ENCODE measurements at regions not wholly inside any gene's neighbourhood (a gene's known extent, or its start where the extent isn't known, plus 50 kb on each side); places are given as distances from the start of the nearest gene placed in this dataset.
A peak's percentile ranks its signal among the peaks of the same experiment; 100 is the strongest.

DNA sequence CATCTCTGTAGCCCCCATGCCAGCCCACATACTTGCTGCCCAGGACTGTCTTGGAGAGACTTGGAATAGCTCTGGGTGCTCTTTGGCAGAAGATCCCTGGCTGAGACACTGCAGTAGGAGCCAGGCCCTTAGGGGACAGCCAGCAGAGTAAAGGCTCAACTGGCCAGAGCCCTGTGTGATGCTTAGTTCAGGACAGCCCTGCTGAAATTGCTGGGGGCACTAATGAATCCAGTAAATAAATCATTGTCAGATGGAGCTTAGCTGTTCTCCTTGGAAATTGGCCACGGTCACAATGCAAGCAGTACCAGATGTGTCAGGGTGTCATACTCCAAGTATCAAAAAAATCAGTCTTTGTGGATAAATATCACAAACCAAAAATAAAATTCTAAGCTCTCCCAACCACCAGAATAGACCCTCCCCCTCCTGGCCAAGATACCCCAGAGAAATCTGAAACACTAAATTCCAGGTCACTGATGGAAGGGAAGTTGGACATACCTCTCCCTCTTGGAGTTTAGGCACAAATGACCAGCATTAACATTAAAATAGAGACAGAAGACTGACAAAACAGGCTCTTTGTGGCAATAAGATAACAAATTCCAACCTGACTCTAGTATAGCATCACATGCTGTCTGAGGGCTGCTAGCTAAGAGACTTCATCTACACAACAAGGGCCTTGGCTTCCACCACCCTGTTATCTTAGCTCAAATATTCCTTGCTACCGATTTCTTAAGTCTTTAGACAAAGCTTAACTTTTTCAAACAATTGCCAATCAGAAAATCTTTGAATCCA, 83.2 kb upstream of the DNAH14 start:
- no peak for TF ChIP-seq CTCF (conservative IDR thresholded peaks at IDR 0.05; ENCODE audit: low read depth, low read length)
- no peak overlapping the region for H3K4me3 ChIP-seq (ENCODE audit: low read depth, low read length)
- no peak for DNase-seq (ENCODE audit: low read depth)

GRCh38 chr1:224850446-224850845, 79.0 kb upstream of the DNAH14 start:
- no peak overlapping the region for H3K4me3 ChIP-seq (ENCODE audit: low read depth, low read length)
- no peak for DNase-seq (ENCODE audit: low read depth)

DNA sequence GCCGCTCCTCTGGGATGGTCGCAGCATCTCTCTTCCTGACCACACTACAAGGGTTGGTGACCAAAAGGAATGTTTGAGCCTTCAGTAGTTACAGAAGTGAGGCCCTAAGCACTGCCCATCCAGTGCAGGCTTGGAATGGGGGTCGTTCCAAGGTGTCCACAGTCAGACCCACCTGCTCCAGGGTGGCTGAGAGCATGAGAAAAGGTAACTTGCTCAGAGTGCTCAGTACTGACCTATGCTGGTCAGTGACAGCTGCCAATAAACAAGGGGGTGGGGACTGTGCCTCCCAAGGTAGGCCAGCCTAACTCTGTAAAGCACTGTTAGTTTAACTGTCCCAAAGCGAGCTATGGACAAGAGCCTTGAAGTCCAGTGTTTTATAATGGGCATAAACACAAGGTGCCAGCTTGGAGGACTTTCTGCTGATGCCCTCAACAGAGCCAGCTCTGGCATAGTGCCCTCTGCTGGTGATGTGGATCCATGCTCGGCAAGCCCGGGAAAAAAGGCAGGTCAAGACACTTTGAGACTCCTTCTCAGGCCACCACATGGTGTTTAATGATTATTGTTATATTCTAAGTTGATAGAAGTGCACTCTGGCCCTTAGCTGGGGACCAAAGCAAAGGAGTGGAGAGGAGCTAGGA, 78.1 kb upstream of the DNAH14 start:
- no peak overlapping the region for H3K4me3 ChIP-seq (ENCODE audit: low read depth, low read length)
- peak; percentile 88 for TF ChIP-seq CTCF (conservative IDR thresholded peaks at IDR 0.05; ENCODE audit: low read depth, low read length)
- DNase-seq (ENCODE audit: low read depth), result peak; percentile 57

More at GRCh38 chr1:224850446-224850845, 79.0 kb upstream of the DNAH14 start:
- no peak for TF ChIP-seq CTCF (conservative IDR thresholded peaks at IDR 0.05; ENCODE audit: low read depth, low read length)

GRCh38 chr1:224851848-224852261, 77.6 kb upstream of the DNAH14 start:
- TF ChIP-seq CTCF (conservative IDR thresholded peaks at IDR 0.05; ENCODE audit: low read depth, low read length), result no peak
- H3K4me3 ChIP-seq (ENCODE audit: low read depth, low read length), result no peak overlapping the region
- DNase-seq (ENCODE audit: low read depth), result no peak

DNA sequence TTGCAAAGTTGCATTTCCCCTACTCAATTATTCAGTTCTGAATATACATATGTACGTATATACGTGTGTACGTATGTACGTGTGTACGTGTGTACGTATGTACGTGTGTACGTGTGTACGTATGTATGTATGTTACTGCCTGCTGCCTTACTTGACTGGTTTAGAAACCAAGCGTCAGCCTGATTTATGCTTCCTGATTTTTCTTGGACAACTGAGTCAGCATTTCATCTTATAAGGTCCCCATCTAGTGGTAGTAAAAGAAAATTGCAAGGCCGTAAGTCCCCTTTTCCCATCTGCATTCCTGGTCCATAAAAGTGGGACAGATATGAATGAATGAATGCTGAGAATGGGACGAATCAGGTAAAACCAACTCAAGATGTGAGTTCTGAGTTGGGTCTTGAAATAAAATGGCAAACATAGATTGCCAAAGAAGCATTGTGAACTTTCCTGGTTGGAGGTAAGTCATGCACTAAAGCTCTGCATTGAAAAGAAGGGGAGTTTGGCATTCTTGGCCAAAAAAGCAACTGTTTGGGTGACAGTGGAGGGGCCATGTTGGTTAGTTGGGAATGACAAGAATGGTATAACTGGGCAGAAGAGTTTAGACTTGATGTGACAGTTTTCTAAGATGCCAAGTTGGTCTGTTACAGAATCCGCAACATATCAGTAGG, 76.4 kb upstream of the DNAH14 start:
- TF ChIP-seq CTCF (conservative IDR thresholded peaks at IDR 0.05; ENCODE audit: low read depth, low read length), result peak; percentile 73
- H3K4me3 ChIP-seq (ENCODE audit: low read depth, low read length), result no peak overlapping the region
- DNase-seq (ENCODE audit: low read depth), result peak; percentile 79

GRCh38 chr1:224856973-224857372, 72.5 kb upstream of the DNAH14 start:
- DNase-seq (ENCODE audit: low read depth), result no peak
- no peak for TF ChIP-seq CTCF (conservative IDR thresholded peaks at IDR 0.05; ENCODE audit: low read depth, low read length)
- H3K4me3 ChIP-seq (ENCODE audit: low read depth, low read length), result no peak overlapping the region
